HFF-Myc (cell line): ENCODE measurements at regions not wholly inside any gene's neighbourhood (a gene's known extent, or its start where the extent isn't known, plus 50 kb on each side); places are given as distances from the start of the nearest gene placed in this dataset.

Experiments used
- DNase-seq: peaks from one replicate; pipeline ENCODE4 v3.0.0-alpha.2; 2011; ENCODE audit warnings: low read depth; ENCODE audit errors: extremely low read depth
- H3K4me3 ChIP-seq: replicated peaks from 2 replicates; pipeline ENCODE4 v1.5.1; 2011; ENCODE audit warnings: low read depth, mild to moderate bottlenecking, control low read depth, low read length
- CTCF ChIP-seq: IDR thresholded peaks from 2 replicates; pipeline ENCODE4 v1.5.1; 2012; ENCODE audit warnings: mild to moderate bottlenecking, low read depth, low read length, control low read depth; ENCODE audit errors: missing control alignments

GRCh38 chr12:124687174-124687902 lies 119.9 kb upstream of the NCOR2 start:
- DNase-seq, result no peak
- no peak overlapping the region for H3K4me3 ChIP-seq
- no peak for TF ChIP-seq CTCF

- no peak overlapping the region for H3K4me3 ChIP-seq
- DNase-seq, result no peak
- TF ChIP-seq CTCF, result no peak
Measured at GRCh38 chr12:124686370-124687173, 119.2 kb upstream of the NCOR2 start.

DNA sequence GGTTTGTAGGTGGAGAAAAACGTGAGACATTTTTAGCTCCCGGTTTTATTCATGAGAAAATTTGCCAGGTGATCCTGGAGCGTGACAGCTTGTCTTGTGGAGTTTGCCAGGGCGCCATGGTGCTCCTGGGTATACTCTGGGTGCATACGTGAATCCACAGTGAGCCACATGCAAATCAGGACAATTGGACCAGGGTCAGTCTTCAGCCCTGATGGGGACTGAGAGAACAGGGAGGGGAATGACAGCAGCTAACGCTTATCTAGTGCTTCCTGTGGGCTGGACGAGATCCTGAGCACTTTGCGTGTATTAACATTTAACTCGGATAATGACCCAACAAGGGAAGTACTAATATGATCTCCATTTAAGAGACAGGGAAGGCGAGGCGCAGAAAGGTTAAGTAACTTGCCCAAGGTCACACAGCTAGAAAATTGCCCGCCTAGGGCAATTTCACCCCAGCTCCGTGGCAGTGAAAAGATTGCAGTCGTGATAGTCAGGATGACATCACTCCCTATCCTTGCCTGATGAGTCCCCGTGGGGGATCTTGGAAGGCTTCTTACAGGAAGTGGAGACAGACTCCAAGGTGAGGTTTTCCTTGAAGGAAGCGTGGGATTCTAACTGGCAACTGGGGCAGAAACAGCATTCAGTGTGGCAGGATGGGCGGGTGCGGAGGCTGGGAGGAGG lies 118.4 kb upstream of the NCOR2 start:
- no peak for DNase-seq
- no peak for TF ChIP-seq CTCF
- peak overlapping the region; percentile 28 for H3K4me3 ChIP-seq

DNA sequence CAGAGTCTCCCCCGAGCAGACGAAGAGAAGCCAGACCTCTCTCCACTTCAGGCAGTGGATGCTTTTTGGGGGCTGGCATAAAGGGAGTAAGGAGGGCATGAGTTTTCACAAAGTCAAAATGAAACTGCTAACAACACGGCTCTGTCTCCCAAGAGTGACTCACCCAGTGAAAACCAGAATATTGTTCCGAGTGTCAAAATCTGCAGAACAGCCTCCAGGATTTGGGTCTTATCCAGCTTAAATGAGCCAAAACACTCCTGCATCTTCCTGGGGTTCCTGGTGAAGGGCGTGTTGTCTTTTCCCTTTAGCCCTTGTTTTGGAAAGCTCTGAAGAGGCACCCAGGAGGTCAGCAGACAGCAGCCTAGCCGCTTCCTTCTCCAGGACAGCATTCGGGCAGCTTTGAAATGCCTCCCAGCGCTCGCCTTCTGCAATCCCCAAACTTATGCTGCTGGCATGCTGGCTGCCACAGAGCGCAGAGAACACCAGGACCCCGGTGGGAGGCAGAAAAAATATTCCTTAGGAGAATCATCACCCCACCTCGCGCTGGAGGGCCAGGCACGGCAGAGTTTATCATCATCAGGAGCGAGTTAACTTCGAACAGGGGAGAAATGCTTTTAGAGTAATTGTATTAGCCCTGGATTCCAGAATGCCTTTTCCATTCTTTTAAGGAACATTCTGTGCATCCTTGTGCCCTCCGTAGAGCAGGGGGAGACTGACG lies 117.7 kb upstream of the NCOR2 start:
- H3K4me3 ChIP-seq, result peak overlapping the region; percentile 28
- TF ChIP-seq CTCF, result no peak
- peak; percentile 39 for DNase-seq

- TF ChIP-seq CTCF, result no peak
- DNase-seq, result no peak
- H3K4me3 ChIP-seq, result peak overlapping the region; percentile 28; the same call in 1 of the 2 replicates
Measured at GRCh38 chr12:124684496-124684895, 117.1 kb upstream of the NCOR2 start.
